D721Med (cell line): ENCODE measurements at regions not wholly inside any gene's neighbourhood (a gene's known extent, or its start where the extent isn't known, plus 50 kb on each side); places are given as distances from the start of the nearest gene placed in this dataset.

ENCODE experiments used
- DNase-seq: peaks from one replicate; pipeline ENCODE4 v3.0.0; 2011; ENCODE audit warnings: low spot score; ENCODE audit not compliant: insufficient read length
- FAIRE-seq: peaks from 2 replicates; lab custom pipeline; 2011; peaks lifted over from hg19 to GRCh38; lab: Jason Lieb, UNC
- TF ChIP-seq, protein P1 (sequence below): IDR thresholded peaks from 2 replicates; pipeline ENCODE4 v1.5.1; 2012; ENCODE audit warnings: mild to moderate bottlenecking, control low read depth; ENCODE audit not compliant: insufficient read depth; ENCODE audit errors: missing control alignments

DNA sequence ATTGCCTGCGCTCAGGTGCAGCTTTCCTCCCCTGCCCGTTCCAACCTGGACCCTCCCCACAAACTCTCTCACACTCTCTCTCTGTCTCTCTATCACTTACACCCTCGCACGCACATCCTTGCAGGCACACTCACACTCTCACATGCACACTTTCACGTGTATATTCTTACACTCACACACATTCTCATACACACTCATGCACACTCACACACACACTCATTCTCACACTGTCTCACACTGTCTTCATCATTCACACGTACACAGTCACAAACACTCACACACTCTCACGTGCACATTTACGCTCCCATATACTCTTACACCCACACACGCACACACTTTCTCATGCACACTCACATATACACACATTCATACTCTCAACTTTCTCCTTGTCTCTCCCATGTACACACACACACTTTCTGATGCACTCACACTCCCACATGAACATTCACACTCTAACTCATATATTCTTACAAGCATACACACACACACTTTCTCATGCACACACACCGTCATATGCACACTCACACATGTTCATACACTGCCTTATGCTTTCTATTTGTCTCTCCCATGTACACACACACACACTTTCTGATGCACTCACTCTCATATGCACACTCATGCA is 229.3 kb downstream of the SNX18 start:
- no peak for DNase-seq
- TF ChIP-seq, protein P1, sequence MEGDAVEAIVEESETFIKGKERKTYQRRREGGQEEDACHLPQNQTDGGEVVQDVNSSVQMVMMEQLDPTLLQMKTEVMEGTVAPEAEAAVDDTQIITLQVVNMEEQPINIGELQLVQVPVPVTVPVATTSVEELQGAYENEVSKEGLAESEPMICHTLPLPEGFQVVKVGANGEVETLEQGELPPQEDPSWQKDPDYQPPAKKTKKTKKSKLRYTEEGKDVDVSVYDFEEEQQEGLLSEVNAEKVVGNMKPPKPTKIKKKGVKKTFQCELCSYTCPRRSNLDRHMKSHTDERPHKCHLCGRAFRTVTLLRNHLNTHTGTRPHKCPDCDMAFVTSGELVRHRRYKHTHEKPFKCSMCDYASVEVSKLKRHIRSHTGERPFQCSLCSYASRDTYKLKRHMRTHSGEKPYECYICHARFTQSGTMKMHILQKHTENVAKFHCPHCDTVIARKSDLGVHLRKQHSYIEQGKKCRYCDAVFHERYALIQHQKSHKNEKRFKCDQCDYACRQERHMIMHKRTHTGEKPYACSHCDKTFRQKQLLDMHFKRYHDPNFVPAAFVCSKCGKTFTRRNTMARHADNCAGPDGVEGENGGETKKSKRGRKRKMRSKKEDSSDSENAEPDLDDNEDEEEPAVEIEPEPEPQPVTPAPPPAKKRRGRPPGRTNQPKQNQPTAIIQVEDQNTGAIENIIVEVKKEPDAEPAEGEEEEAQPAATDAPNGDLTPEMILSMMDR = no peak
- no peak for FAIRE-seq

DNA sequence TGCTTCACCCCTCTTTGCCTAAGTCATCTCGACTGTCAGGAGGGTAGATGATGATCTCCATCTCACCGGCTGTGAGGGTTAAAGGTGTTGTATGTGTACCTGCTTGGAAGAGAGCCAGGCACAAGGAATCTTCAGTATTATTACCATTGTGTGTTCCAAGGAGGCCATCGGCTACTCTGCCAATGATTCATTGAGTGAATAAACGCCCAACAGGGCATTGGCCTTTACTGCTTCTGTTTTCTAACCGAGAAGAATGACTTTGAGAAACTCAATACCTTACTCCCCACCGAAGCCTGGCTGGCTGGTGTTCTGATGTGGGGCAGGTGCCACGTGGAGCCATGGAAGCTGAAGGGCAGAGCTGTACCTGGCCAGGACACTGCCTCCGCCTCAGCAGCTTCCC is 228.8 kb downstream of the SNX18 start:
- TF ChIP-seq, protein P1 = no peak
- no peak for FAIRE-seq

DNA sequence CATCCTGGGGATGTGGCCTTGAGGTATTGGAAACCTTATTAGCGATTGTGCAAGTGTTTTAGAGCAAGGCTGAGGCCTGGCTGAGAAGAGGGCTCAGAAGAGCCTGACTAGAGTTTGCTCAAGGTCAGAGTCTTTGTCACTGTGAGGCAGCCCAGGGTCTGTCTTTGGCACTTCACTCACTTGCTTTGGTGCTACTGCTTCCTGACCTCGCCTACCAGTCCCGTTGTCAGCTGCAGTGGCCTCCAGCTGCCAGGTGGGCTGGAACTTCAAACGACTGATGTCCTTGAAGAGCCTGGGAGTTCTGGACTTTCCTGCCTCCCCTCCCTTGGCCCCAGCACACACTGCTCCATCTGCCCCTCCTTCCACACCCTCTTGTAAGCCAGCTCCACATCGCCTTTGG is 228.0 kb downstream of the SNX18 start:
- FAIRE-seq = no peak

More for the DNA sequence above, 228.8 kb downstream of the SNX18 start:
- DNase-seq = no peak

DNA sequence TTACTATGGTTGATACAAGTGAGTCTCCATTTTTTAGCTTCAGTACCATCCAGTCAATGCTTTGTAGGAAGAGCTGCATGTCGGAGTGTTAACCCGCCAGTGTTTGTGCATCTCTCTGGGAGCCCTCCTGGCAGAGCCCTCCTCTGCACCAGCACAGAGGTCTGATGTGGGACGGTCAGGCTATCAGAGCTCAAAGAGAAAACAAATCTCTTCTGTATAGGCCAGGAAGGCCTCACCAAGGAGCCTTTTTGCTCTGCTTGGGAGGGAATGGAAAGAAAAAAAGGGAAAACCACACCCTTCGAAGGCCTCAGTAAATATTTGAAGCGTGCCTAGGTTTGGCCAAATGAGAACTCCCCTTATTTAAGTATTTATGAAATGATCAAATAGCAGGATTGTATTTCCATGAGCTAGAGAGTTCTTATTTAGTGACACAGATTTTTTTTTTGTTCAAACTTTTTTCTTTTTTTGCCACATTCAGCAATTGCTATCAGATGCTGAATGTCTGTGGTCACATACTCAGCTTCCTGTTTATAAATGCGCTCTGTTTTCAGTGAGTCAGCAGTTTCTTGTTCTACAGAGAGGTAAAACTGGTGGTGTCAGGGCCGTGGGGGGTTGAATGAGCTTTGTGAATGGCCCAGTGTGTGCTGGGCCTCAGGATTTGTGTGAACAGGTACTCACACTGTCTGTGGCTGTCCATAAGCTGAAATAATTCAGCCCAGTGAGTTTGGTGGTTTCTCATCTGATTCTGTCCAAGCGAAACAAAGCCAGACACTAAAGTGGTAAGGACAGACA is 226.6 kb downstream of the SNX18 start:
- no peak for DNase-seq
- TF ChIP-seq, protein P1 = no peak
- no peak for FAIRE-seq

More for the DNA sequence above, 228.0 kb downstream of the SNX18 start:
- DNase-seq = no peak
- TF ChIP-seq, protein P1 = no peak

DNA sequence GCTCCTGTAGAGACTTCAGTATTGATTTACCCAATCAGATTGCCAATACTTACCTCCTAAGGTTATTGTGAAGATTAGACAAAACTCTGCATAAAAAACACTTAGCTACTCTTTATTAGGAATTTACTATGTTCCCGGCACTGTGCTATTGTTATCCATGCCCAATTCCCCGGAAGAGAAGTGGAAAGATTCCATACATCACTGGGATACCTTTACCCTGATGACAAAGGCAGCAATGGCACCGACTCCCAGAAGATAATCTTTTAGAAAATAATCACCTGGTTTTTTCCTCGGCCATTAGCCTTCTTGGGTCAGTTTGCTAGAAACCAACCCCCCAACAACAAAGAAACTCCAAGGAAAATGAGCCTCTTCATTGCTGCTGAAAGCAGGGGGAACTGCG is 226.0 kb downstream of the SNX18 start:
- FAIRE-seq (no peak), DNase-seq (no peak)
- TF ChIP-seq, protein P1 = no peak

DNA sequence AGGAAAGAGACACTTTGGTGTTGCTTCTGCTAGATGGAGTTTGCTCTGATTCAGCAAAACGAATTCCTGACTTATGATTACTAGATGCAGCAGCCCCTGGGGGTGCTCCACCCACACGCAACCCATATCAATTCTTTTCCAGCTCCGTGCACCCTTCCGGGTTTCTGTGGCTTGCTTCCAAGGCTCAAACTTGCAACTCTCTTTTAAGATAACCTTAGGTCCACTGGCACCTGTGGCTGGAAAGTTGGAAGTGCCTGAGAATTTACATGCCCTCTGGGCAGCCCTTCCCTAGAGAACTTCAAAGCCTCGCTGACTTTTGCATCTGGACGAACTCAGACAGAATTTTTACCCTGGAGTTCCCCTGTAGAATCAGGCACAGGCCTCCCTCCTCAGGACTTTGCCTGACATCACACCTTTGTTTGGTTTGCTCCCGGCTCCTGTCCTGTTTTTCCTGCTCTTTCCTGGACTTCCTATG is 224.9 kb downstream of the SNX18 start:
- FAIRE-seq = no peak

More for the DNA sequence above, 224.9 kb downstream of the SNX18 start:
- DNase-seq = no peak
- TF ChIP-seq, protein P1 = no peak
